Cardiac fibroblast (primary cell): ENCODE measurements at regions not wholly inside any gene's neighbourhood (a gene's known extent, or its start where the extent isn't known, plus 50 kb on each side); places are given as distances from the start of the nearest gene placed in this dataset.

Source experiments
- DNase-seq, 2 donors: peaks; one replicate each; pipeline versions ENCODE4 v3.0.0 to v3.0.0-alpha.2; 2010; ENCODE audit warnings: low read depth in 2 of 2
- H3K4me3 ChIP-seq, 2 donors: replicated peaks in 1 of 2; 1 replicate in 1 of 2; 2 replicates in 1 of 2; pipeline ENCODE4 v1.5.1; 2011; ENCODE audit warnings: low read depth in 2 of 2, low read length in 2 of 2, mild to moderate bottlenecking in 2 of 2, moderate library complexity in 1 of 2
- TF ChIP-seq, protein P1 (sequence below): IDR thresholded peaks from one replicate; pipeline ENCODE4 v1.5.1; 2011; ENCODE audit warnings: low read depth, mild to moderate bottlenecking, low read length, inconsistent platforms

DNA sequence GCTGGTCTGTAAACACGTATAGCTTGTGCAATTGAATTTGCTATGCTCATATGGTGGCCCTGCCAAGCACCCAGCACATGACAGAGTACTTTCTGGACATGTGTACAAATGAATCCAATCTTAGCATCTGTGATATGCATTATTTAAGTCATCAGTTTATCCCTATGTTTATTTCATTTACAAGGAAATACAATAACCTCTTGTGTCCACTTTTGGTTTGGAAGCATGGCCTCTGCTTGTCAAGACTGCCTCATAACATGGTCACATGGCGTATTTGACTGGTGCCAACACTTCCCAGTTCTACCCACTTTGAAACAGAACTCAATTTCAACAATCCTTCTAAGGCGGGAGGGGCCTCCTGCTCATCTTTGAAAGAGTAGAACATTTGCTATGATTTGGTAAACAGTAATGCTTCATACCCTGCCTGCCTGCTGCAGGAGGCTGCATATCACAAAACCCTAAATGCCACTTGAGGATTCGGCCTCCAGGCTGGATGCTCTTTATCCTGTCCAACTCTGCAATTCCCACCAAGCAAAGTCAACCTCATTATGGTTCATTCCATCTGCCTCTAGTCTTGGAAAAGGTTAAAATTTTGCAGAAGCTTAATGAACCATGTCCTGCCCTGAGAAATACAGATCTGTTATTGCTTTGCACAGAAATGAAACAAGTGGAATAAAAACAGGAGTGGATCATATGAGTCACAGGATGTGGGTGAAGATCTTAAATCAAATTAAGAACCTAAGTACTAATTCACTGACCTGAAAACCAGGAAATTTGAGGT is 151.3 kb downstream of the CYSLTR2 start:
- DNase-seq = no peak

DNA sequence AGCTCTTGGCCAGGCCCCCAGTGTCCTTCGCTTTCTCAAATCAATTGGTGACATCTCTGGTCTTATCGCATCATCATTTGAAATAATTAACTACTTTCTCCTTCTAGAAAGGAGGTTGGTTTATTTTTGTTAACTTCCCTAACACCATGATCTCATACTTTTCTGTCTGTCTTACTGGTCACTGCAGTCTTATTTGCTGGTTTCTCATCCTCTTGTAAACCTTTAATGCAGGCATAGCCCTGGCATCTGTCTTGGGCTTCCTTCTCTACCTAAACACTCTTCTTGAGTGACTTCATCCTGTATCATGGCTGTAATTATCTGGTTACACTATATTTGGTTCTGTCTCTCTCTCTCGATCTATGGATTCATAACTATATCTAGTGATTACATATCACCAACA is 152.8 kb downstream of the CYSLTR2 start:
- no peak for DNase-seq
- H3K4me3 ChIP-seq = no peak overlapping the region
- TF ChIP-seq, protein P1, sequence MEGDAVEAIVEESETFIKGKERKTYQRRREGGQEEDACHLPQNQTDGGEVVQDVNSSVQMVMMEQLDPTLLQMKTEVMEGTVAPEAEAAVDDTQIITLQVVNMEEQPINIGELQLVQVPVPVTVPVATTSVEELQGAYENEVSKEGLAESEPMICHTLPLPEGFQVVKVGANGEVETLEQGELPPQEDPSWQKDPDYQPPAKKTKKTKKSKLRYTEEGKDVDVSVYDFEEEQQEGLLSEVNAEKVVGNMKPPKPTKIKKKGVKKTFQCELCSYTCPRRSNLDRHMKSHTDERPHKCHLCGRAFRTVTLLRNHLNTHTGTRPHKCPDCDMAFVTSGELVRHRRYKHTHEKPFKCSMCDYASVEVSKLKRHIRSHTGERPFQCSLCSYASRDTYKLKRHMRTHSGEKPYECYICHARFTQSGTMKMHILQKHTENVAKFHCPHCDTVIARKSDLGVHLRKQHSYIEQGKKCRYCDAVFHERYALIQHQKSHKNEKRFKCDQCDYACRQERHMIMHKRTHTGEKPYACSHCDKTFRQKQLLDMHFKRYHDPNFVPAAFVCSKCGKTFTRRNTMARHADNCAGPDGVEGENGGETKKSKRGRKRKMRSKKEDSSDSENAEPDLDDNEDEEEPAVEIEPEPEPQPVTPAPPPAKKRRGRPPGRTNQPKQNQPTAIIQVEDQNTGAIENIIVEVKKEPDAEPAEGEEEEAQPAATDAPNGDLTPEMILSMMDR = no peak

More for the DNA sequence above, 151.3 kb downstream of the CYSLTR2 start:
- no peak overlapping the region for H3K4me3 ChIP-seq
- TF ChIP-seq, protein P1 = no peak

DNA sequence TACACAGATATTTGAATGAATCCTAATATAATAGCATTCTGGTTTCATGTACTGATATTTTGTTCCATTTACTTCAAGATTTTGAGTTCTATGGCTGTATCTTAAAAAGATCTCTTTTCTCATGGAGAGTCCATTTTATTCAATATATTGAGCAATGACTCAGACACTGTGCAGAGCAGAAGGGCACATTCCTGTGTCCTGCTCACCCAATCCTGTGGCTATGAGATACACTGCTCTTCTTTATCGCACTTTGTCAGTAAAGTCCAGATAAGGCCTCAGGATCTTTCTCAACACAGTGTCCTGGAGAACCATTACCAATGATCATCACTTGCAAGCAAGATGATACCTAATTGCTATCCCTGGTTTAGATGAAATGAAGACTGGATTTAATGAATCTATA is 155.0 kb downstream of the CYSLTR2 start:
- H3K4me3 ChIP-seq = no peak overlapping the region
- DNase-seq = peak; percentile 39 to 40

DNA sequence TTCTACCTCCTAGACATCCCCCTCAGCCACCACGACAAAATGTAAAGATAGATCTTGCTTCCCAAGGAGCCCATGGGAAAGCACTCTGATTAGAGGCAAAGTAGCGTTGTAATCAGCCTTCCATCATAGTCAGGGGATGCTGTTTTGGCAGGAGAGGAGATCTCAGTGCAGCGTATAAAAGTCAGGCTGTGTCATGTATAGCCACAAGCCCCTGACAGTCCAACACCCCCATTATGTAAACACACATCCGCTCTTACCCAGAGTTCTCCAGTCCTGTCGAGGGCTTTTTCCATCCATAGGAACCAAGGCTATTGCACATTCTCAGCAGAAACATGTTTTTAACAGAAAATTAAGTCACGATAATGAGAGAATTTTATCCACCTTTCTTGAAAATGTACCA is 156.3 kb downstream of the CYSLTR2 start:
- no peak overlapping the region for H3K4me3 ChIP-seq
- DNase-seq = no peak
- TF ChIP-seq, protein P1 = no peak

More for the DNA sequence above, 155.0 kb downstream of the CYSLTR2 start:
- TF ChIP-seq, protein P1 = no peak

DNA sequence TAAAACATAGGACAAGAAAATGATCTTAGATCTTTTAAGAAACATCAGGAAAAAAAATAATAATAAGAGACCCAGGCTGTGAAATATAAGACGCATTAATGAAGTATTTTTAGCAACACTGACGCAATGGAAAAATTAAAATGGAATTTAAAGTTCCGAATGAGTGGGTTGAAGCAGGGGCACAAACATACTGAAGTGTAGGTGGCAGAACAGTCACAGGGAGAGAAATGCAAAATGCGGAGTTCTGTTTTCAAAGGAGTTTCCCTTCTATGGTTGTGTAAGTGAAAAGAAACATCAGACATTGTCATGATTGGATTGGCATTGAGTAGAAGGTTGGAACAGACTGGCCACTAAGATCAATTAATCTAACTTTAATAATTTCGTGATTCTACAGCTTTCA is 159.8 kb downstream of the CYSLTR2 start:
- no peak for DNase-seq
- no peak overlapping the region for H3K4me3 ChIP-seq
- TF ChIP-seq, protein P1 = no peak

DNA sequence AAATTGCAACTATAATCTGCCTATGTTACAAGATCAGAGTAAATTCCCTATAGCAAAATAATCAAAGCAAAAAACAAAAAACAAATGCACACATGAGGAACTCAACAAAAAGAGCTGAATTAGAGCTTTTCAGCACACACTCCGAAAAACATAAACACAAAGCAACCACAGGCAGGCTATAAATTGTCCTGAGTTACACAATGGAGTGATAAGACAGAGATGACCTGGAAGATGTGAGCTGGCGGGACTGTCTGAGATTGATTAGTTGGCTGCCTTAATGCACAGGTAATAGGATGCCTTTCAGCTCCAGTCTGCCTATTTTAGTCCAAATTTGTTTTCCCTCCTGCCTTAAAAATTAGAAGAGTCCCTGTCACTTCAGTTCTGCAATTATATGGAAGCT is 159.0 kb upstream of the FNDC3A start:
- H3K4me3 ChIP-seq = no peak overlapping the region
- TF ChIP-seq, protein P1 = no peak
- DNase-seq = no peak
